ENCODE measurements at regions not wholly inside any gene's neighbourhood (a gene's known extent, or its start where the extent isn't known, plus 50 kb on each side); places are given as distances from the start of the nearest gene placed in this dataset.

GRCh38 chr14:96931751-96932150, 134.6 kb downstream of the VRK1 start:
- Histone ChIP-seq H3K36me3 (ENCODE audit: control insufficient read depth, insufficient read depth, low read length) (no peaks in the 10 kb centered on the region), H3K27me3 (ENCODE audit: control insufficient read depth, insufficient read depth, low read length) (no peaks in the 10 kb centered on the region), H3K4me3 (ENCODE audit: low read depth, low read length) (no peak overlapping the region)
- no peak for DNase-seq (ENCODE audit: low read depth)
- CTCF ChIA-PET, result no interaction called here
- POLR2A ChIA-PET, result no interaction called here
- TF ChIP-seq, protein P1, sequence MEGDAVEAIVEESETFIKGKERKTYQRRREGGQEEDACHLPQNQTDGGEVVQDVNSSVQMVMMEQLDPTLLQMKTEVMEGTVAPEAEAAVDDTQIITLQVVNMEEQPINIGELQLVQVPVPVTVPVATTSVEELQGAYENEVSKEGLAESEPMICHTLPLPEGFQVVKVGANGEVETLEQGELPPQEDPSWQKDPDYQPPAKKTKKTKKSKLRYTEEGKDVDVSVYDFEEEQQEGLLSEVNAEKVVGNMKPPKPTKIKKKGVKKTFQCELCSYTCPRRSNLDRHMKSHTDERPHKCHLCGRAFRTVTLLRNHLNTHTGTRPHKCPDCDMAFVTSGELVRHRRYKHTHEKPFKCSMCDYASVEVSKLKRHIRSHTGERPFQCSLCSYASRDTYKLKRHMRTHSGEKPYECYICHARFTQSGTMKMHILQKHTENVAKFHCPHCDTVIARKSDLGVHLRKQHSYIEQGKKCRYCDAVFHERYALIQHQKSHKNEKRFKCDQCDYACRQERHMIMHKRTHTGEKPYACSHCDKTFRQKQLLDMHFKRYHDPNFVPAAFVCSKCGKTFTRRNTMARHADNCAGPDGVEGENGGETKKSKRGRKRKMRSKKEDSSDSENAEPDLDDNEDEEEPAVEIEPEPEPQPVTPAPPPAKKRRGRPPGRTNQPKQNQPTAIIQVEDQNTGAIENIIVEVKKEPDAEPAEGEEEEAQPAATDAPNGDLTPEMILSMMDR (IDR thresholded peaks at IDR 0.05; ENCODE audit: insufficient read depth, low read depth, low read length), result no peak

- ChIA-PET CTCF (no interaction called here), POLR2A (no interaction called here)
- Histone ChIP-seq H3K36me3 (ENCODE audit: control insufficient read depth, insufficient read depth, low read length) (no peaks in the 10 kb centered on the region), H3K27me3 (ENCODE audit: control insufficient read depth, insufficient read depth, low read length) (no peaks in the 10 kb centered on the region), H3K4me3 (ENCODE audit: low read depth, low read length) (no peak overlapping the region)
- TF ChIP-seq, protein P1 (IDR thresholded peaks at IDR 0.05; ENCODE audit: insufficient read depth, low read depth, low read length), result no peak
- DNase-seq (ENCODE audit: low read depth), result no peak
Observed at GRCh38 chr14:96934638-96935330, 137.6 kb downstream of the VRK1 start.

GRCh38 chr14:96938946-96939345, 141.8 kb downstream of the VRK1 start:
- CTCF ChIA-PET, result no interaction called here
- H3K4me3 ChIP-seq (ENCODE audit: low read depth, low read length), result no peak overlapping the region
- TF ChIP-seq, protein P1 (IDR thresholded peaks at IDR 0.05; ENCODE audit: insufficient read depth, low read depth, low read length), result no peak

DNA sequence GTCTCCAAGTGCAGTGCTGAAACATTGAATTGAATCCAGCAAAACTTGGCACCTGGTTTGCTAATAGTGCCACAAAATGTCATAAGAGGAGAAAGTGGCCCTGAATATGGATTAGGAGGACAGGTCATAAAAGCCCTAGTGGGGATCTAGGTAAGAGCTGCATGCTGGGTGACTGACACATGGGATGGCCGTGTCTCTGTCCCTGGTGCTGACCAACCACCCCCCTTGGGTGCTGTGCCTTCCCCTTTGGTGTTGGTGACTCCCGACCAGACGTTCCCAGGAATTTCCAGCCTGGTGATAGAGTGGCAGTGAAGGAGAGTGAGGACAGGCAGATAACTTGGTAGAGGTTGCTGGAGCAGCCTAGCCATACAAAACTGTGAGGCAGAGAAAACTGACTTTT, 142.8 kb downstream of the VRK1 start:
- no peaks in the 10 kb centered on the region for H3K36me3 ChIP-seq (ENCODE audit: control insufficient read depth, insufficient read depth, low read length)
- CTCF ChIA-PET, result no interaction called here
- H3K4me3 ChIP-seq (ENCODE audit: low read depth, low read length), result no peak overlapping the region
- POLR2A ChIA-PET, result no interaction called here
- no peak for DNase-seq (ENCODE audit: low read depth)
- TF ChIP-seq, protein P1 (IDR thresholded peaks at IDR 0.05; ENCODE audit: insufficient read depth, low read depth, low read length), result no peak
- no peaks in the 10 kb centered on the region for H3K27me3 ChIP-seq (ENCODE audit: control insufficient read depth, insufficient read depth, low read length)

More at GRCh38 chr14:96938946-96939345, 141.8 kb downstream of the VRK1 start:
- Histone ChIP-seq H3K36me3 (ENCODE audit: control insufficient read depth, insufficient read depth, low read length) (no peaks in the 10 kb centered on the region), H3K27me3 (ENCODE audit: control insufficient read depth, insufficient read depth, low read length) (no peaks in the 10 kb centered on the region)
- POLR2A ChIA-PET, result no interaction called here
- no peak for DNase-seq (ENCODE audit: low read depth)

- Histone ChIP-seq H3K36me3 (ENCODE audit: control insufficient read depth, insufficient read depth, low read length) (no peaks in the 10 kb centered on the region), H3K4me3 (ENCODE audit: low read depth, low read length) (no peak overlapping the region), H3K27me3 (ENCODE audit: control insufficient read depth, insufficient read depth, low read length) (no peaks in the 10 kb centered on the region)
- ChIA-PET CTCF (no interaction called here), POLR2A (no interaction called here)
- TF ChIP-seq, protein P1 (IDR thresholded peaks at IDR 0.05; ENCODE audit: insufficient read depth, low read depth, low read length), result no peak
- no peak for DNase-seq (ENCODE audit: low read depth)
Observed at GRCh38 chr14:96944297-96944696, 147.1 kb downstream of the VRK1 start.
